ENCODE measurements at regions not wholly inside any gene's neighbourhood (a gene's known extent, or its start where the extent isn't known, plus 50 kb on each side); places are given as distances from the start of the nearest gene placed in this dataset.

DNA sequence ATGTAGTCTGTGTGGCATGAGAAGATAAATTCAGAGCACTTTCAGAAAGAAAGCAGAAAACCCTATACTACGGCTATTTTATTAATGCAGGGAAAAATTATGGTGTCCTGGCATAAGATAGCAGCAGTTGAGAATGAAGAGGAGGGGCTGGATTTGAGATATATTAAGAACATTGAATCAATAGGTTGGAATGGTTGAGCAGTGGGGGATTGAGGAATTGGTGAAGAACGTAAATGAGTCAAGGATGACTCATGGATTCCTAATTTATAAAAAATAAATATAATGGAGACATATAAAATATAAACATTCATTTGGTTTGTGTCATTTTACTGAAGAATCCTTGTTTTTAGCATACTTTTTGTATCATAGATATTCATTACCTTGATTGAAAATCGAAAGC, 234.3 kb upstream of the ADAMTS5 start:
- DNase-seq (no peak), ATAC-seq (no peak)
- intact Hi-C loops (cut with DNase I): no loop called here

DNA sequence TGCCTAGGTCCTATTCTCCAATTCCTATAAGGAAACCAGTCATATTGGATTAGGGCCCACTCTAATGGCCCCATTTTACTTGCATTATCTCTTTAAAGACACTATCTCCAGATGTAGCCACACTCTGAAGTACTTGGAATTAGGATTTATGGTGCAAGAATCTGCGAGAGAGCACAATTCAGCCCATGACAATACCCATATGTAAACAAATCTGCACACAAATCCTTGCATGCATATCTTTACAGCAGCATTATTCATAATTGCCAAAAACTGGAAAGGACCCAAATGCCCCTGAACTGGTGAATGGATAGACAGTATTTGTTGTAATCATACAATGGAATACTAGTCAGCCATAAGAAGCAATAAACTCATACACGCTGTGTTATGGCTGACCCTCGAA, 229.8 kb upstream of the ADAMTS5 start:
- DNase-seq (no peak), ATAC-seq (no peak)
- intact Hi-C loops (cut with DNase I): no loop called here

DNA sequence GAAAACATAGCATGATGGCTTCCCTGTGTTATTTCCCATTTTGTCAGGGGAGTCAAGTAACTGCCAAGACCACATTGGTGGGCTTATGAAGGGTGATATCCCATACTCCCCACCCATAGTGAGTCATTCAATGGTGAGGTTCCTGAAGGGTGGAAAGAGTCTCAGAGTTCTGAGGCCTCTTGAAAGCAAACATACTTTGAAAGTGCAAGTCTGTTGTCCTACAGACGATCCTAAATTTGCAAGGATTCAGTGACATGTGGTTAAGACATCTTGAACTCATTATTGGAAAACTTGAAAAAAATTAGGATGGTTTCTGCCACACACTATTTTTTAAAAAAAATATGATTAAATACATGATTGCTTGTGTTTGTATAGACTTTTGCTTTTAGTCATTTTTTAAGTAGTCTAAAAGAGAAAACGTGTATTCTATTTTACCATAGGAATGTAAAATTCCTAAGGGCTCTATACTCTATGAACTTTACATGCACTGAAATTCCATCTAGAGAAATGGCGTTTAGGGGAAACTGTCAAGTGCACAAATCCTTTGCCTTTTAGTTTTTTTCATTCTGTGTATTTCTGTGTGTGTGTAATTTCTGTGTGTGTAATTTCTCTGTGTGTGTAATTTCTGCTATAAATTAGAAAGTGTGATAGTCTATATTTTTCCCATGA, 225.5 kb upstream of the ADAMTS5 start:
- intact Hi-C loops (cut with DNase I): no loop called here
- DNase-seq: no peak
- ATAC-seq: no peak

DNA sequence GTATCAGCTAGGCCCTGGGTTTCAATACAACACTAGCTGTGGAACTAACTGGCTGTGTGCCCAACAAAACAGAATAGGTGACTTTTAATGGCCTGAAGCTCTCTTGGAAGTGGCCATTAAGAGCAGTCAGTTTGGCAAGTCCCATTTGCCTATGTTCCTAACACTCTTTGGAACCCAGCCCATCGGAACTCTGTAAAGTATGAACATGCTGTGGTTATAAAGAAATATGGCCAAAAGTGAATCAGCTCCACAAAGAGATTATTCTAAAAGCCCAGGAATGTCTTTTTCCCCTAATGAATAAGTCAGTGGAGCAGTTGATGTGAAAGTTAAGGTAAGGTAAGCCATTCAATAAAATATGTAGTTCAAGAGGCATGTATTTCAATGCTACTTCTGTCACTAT, 223.7 kb upstream of the ADAMTS5 start:
- intact Hi-C loops (cut with DNase I): no loop called here
- DNase-seq (no peak), ATAC-seq (no peak)

DNA sequence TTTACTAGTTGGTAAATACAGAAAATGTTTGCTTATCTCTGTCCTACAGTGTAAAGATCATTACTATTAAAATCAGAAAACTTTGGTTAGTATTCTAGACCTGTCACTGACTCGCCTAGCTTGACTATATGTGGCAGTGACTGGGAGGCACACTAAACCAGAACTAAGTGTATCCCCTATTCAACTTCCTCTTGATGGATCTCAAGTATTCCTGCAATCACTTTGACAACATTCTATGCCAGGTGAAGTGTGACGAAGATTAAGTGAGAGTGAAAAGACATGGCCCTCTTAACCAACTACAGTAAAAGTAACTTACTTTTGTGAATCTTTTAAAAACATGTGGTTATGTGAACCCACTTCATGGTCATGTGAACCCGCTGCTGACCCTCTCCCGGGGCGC, 223.0 kb upstream of the ADAMTS5 start:
- DNase-seq: no peak
- intact Hi-C loops (cut with DNase I): no loop called here
- ATAC-seq: no peak

DNA sequence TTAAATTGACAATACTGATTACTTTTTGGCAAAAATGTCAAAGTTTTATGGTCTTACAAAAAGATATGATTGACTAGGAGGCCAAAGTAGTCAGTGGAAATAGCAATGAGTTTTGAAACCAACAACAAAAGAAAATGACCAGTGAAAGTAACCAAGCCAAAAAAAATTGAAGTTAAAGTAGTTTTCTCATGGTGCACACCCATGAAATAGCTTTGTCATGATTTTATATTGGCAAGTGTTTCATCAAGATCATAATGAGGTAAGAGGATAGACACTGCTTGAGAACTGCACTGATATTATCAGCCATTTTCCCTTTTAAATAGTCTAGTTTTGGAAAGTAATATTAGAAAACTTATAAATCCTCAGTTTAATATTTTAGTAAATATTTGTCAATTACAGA, 206.2 kb upstream of the ADAMTS5 start:
- ATAC-seq (peak in 1 of 2 donors; percentile 54), DNase-seq (no peak)
- intact Hi-C loops (cut with DNase I): no loop called here

DNA sequence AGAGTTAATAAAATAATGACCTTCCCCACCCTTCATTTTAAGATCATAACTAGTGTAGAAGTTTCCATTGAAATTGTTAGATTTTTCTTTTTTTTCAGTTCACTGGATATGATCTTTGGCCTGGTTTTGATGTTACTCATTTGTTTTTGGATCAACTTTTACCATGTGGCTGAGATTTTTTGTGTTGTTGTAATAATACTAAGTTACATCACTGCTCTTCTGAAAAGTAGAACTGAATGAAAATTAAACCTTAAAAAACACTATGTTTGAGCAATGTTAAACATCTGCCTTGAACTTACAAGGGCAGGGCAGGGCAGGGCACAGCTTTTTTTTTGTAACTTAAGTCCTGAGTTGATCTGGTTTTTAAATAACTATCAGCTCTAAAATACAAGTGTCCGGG, 204.8 kb upstream of the ADAMTS5 start:
- intact Hi-C loops (cut with DNase I): no loop called here
- DNase-seq (no peak), ATAC-seq (peak; percentile 68 to 73)

DNA sequence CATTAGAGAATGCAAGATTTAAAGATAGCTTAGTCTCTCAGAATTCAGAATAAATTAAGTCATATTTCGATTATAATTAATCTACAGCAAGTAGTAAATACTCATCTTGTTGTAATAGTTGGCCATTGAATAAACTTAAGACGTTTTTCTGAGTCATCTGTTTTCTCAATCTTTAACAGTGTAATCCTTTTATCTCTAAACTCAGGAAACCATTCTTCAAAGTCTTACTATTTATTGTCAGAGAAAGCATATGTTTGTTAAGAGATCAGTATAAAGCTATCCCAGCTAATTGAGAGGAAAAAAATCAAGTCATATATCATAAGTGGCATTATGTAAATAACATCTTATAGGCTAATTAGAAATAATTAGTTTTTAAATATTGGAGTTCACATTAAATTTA, 201.2 kb upstream of the ADAMTS5 start:
- intact Hi-C loops (cut with DNase I): no loop called here
- ATAC-seq (no peak), DNase-seq (no peak)

DNA sequence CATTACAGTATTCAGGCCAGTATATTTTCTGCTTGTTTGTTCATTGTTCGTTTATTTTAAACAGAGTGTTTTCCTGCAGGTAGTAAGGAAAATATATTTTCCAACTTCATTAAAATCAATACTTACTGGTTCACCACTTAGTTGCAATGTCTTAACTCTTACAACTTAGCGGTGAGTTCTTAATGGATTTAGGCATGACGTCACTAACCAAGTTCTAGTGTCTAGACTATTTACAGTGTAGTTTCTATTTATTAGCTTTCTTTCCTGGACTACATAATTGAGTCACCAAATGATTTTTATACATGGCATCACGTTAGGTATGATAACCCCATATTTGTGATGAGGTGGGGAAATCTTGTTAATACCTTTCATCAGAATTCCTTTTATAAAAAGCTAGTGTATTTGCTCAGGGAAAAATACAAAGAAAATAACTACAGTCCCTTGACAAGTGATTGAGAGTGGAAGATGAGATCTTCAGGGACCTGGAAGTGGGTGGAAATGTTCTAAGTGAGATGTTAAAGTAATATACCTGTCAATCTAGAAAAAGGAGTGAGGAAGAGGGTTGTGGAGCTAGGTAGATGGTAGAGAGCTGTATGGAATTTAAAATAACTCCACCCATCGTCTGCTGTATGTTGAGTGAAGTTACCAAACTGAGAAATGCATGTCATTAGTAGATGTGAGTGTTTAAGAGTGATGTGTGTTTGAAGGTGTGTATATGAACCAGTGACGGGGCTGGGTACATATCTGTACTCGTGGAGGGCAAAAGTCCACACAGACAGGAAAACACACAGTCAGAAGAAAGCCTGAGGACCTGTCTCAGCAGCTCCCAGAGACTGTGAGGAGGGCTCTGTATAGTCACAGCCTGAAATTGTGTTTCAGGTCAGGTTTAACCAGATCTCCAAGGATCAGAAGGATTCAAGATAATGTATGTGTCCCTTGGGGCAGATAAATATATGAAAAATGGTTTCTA, 197.6 kb upstream of the ADAMTS5 start:
- intact Hi-C loops (cut with DNase I): no loop called here
- DNase-seq (no peak), ATAC-seq (no peak)

DNA sequence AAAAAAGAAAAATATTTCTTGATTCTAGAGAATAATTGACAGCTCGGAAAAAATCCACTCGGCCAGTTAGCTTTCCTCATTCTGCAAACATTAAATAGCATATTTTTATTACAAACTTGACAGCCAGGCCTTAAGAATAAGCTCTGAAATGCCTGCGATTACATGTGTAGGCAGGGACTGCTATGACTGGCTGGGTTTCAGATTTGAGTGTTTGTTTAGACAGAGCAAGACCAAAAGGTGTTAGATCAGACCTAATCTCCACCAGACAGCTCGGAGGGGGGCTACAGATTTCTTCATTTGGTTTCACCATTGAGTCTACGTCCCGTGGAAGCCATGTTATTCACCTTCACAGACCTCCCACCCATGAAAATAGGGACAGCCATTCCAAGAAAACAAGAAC, 192.1 kb upstream of the ADAMTS5 start:
- no peak for DNase-seq
- peak in 1 of 2 donors; percentile 60 for ATAC-seq
- intact Hi-C loops (cut with DNase I): no loop called here

DNA sequence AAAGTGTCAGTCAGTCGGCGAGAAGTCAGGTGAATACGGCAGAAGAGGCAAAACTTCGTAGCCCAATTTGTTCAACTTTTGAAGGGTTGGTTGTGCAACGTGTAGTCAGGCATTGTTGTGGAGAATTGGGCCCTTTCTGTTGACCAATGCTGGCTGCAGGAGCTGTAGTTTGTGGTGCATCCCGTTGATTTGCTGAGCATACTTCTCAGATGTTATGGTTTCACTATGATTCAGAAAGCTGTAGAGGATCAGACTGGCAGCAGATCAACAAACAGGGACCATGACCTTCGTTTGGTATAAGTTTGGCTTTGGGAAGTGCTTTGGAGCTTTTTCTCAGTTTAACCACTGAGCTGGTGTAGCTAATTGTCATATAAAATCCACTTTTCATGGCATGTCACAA, 190.2 kb upstream of the ADAMTS5 start:
- DNase-seq: no peak
- no peak for ATAC-seq
- intact Hi-C loops (cut with DNase I): no loop called here

DNA sequence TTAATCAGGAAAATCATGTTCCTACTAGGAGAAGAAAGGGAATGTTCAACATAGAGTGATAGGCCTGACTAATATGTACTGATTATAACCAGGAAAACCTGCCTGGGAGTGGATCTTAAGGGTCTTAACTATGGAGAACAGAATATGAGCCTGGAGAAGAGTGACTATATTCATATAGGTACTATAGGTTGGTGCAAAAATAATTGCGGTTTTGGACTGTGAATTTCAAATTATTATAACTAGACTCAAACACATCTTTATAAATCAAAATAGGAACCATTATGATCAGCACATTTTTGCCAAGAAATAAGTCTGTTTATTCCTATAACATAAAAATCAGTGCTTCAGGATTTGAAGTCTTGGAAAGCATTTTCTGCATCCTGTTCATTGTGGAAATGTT, 189.8 kb upstream of the ADAMTS5 start:
- no peak for DNase-seq
- no peak for ATAC-seq
- intact Hi-C loops (cut with DNase I): no loop called here

DNA sequence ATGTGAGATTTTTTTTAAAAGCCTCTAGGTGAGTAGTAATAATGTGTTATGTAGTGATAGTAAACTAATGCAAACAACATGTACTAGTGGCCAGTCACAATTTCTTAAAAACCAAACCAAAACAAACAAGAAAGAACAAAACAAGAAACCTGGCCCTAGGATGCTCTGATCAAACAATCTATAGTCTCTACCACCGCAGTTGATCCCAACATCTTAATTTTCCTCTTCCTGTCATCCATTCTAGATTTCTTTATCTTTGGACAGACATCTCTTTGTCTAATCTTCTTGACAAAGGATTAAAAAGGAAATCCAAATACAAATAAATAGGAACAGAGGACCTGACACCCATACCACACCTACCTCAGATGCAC, 188.2 kb upstream of the ADAMTS5 start:
- ATAC-seq (no peak), DNase-seq (no peak)
- intact Hi-C loops (cut with DNase I): no loop called here

DNA sequence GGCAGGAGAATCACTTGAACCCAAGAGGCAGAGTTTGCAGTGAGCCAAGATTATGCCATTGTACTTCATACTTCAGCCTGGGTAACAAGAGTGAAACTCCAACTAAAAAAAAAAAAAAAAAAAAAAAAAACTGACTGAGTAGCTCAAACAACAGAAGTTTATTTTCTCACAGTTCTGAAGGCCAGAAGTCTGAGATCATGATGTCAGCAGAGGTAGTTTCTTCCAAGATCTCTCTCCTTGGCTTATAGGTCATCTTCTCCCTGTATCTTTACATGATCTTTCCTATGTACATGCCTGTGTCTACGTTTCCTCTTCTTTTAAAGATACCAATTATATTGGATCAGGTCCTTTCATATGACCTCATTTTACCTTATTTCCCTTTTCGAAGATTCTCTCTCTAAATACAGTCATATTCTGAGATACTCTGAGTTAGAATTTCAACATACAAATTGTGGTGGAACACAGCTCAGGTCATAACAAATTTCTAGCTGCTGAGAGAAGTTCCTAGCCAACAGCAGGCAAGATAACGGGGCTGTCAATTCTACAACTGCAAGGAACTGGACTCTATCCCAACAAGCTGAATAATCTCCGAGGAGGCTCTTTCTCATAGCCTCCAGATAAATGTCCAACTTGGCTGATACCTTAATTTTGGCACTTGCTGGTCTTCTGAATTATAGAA, 187.7 kb upstream of the ADAMTS5 start:
- intact Hi-C loops (cut with DNase I): no loop called here
- ATAC-seq (peak; percentile 78 to 97), DNase-seq (no peak)

DNA sequence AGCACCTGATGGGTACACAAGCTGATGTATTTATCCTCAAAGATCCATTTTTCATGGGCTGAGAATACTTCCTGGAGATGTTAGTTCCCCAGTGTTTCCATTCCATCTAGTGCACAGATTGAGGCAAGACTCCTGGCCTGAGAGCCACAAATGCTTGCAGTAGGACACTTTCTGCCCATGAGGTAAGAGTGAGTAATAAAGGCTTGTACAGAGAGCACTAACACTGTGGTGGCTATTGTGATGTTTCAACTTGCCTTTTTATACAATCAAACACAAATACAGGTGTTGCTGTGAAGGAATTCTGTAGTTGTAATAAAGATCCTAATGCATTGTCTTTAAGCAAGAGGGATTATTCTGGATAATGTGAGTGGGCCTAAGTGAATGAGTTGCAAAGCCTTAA, 186.1 kb upstream of the ADAMTS5 start:
- DNase-seq (no peak), ATAC-seq (no peak)
- intact Hi-C loops (cut with DNase I): no loop called here

DNA sequence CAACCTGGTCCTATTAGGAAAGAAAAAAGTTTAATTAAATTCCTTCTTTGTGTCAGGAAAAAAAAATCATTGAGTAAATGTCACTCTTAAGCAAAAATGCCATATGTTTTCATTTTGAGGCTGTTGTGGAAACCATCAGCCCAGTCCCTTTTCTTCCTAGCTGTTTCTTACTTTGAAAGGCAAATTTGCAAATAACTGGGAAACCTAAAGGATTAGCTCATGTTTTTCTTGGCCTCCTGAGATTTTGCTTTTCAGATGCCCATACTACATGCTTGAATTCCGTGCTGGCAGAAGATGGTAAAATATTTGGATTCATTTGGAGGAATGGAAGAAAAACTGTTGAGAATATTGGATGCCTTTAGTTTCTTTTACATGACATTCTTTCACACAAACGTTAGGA, 182.1 kb upstream of the ADAMTS5 start:
- intact Hi-C loops (cut with DNase I): no loop called here
- ATAC-seq (no peak), DNase-seq (no peak)

DNA sequence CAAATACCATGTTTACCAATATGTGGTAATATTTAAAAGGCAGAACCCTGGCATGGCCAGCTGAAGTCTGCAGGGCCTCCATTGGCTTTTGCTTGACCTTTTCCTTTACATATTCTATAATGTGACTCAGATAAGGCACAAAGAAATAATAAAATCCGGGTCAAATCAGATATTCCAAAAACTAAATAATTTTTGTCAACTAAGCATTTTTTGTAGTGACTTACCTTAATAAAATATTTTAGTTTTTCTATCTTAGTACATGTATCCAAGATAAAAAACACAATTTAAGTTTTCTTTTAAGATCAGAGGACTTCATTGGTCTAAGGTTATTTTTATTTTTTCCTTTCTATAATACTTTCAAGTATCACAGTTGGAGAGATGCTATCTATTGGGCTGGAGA, 179.4 kb upstream of the ADAMTS5 start:
- intact Hi-C loops (cut with DNase I): no loop called here
- ATAC-seq (no peak), DNase-seq (no peak)

DNA sequence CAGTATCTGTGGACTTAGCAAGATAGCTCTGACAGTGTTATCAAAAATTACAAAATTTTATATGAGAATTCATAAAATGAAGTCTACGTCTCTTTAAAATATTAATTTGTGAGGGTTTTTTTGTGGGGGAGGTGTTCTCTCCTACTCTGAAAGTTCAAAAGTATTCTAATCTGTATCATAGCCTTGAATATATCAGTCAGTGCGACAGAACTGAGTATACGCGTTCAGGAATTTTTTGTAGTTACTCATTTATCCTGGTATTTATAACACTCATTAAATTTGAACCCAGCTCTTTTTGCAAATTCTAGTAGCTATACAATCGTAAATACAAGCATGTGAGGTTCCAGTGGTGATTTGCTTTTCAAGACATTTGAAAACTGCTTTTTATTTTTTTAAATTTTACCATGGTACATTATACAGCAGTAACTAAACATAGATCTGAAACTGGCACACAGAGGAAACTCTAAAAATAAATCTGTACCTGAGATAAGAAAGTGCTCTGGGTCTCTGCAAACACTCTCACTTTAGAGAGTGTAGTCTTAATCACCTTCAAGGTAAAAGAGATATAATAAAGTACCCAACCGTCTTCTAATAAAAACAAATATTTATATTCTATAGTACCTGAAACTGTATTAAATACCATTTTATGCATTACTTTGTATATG, 178.4 kb upstream of the ADAMTS5 start:
- ATAC-seq: no peak
- intact Hi-C loops (cut with DNase I): no loop called here
- no peak for DNase-seq

DNA sequence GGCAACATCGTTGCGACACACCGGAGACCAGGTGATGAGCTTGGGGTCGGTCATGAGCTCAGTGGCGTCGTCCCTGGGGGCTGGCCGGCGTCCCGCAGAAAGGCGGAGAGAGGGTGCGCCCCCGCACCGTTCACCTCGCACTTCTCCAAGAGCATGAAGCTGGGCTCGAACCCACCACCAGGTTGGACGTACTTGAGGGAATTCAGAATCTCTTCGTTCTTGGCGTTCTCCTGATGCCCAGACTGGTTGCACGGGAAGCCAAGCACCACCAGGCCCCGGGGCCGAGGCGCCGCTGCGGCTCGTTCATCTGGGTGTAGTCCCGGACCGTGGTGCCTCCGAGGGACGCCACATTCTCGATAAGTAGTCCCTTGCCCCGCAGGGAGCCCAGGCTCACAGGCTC, 176.6 kb upstream of the ADAMTS5 start:
- intact Hi-C loops (cut with DNase I): no loop called here

DNA sequence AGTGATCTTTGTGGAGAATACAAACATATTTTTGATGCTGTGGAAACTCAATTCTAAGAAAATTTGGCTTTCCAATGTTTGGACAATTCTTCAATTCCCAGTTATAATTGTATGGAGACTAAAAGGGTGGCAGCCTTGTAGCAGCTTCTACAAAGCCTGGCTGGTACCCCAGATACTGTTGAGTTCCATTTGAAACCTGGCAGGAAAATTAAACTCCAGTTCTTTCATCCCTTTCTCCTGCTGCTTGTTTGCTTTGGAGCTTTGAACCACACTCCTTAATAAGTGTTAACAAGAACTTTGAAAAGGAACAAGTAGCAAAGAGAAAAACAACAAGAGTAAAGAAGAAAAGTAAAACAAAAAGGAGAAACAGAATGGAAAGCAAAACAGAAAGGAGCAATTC, 172.6 kb upstream of the ADAMTS5 start:
- no peak for DNase-seq
- intact Hi-C loops (cut with DNase I): no loop called here
- no peak for ATAC-seq

More for the DNA sequence above, 176.6 kb upstream of the ADAMTS5 start:
- DNase-seq (no peak), ATAC-seq (no peak)

Measured in left cardiac atrium (tissue), 4 donors.